ENCODE measurements at regions not wholly inside any gene's neighbourhood (a gene's known extent, or its start where the extent isn't known, plus 50 kb on each side); places are given as distances from the start of the nearest gene placed in this dataset.

GRCh38 chr1:228833911-228834688 is 98.8 kb downstream of the RHOU start:
- intact Hi-C loops (cut with DNase I; ENCODE audit: low total_unique reads), result no loop called here
- no peak for DNase-seq (ENCODE audit: low spot score in 2 of 2)
- TF ChIP-seq POLR2A (IDR thresholded peaks at IDR 0.05) (no peak), CTCF (IDR thresholded peaks at IDR 0.05) (no peak)
- WGBS, 2 donors, result 34 to 37% methylated on average over 13 of the region's 13 CpGs
- H3K4me3 ChIP-seq (ENCODE audit: low read depth, poor library complexity, severe bottlenecking), result no peak overlapping the region

- TF ChIP-seq CTCF (IDR thresholded peaks at IDR 0.05), result no peak
- no peak for TF ChIP-seq POLR2A (IDR thresholded peaks at IDR 0.05)
- intact Hi-C loops (cut with DNase I; ENCODE audit: low total_unique reads), result no loop called here
- WGBS, 2 donors, result 95 to 96% methylated on average over 5 of the region's 5 CpGs
- H3K4me3 ChIP-seq (ENCODE audit: low read depth, poor library complexity, severe bottlenecking), result no peak overlapping the region
- DNase-seq (ENCODE audit: low spot score in 2 of 2), result no peak
Observed at GRCh38 chr1:228835456-228835855, 100.2 kb downstream of the RHOU start.

GRCh38 chr1:228835911-228836310 is 100.6 kb downstream of the RHOU start:
- no peak overlapping the region for H3K4me3 ChIP-seq (ENCODE audit: low read depth, poor library complexity, severe bottlenecking)
- DNase-seq (ENCODE audit: low spot score in 2 of 2), result no peak
- 85 to 97% methylated on average over 3 of the region's 3 CpGs for WGBS, 2 donors
- intact Hi-C loops (cut with DNase I; ENCODE audit: low total_unique reads), result no loop called here
- TF ChIP-seq POLR2A (IDR thresholded peaks at IDR 0.05), result no peak
- no peak for TF ChIP-seq CTCF (IDR thresholded peaks at IDR 0.05)

GRCh38 chr1:228836427-228836826 is 101.1 kb downstream of the RHOU start:
- 88 to 97% methylated on average over 3 of the region's 3 CpGs for WGBS, 2 donors
- TF ChIP-seq POLR2A (IDR thresholded peaks at IDR 0.05), result no peak
- no peak for TF ChIP-seq CTCF (IDR thresholded peaks at IDR 0.05)
- DNase-seq (ENCODE audit: low spot score in 2 of 2), result no peak
- no peak overlapping the region for H3K4me3 ChIP-seq (ENCODE audit: low read depth, poor library complexity, severe bottlenecking)
- intact Hi-C loops (cut with DNase I; ENCODE audit: low total_unique reads), result no loop called here

- WGBS, 2 donors, result 70 to 83% methylated on average over 8 of the region's 8 CpGs
- intact Hi-C loops (cut with DNase I; ENCODE audit: low total_unique reads), result no loop called here
- TF ChIP-seq POLR2A (IDR thresholded peaks at IDR 0.05) (no peak), CTCF (IDR thresholded peaks at IDR 0.05) (no peak)
Observed at GRCh38 chr1:228837032-228837431, 101.8 kb downstream of the RHOU start.

More at GRCh38 chr1:228837032-228837431, 101.8 kb downstream of the RHOU start:
- no peak for DNase-seq (ENCODE audit: low spot score in 2 of 2)
- H3K4me3 ChIP-seq (ENCODE audit: low read depth, poor library complexity, severe bottlenecking), result no peak overlapping the region
